NB4 (cell line): ENCODE measurements at regions not wholly inside any gene's neighbourhood (a gene's known extent, or its start where the extent isn't known, plus 50 kb on each side); places are given as distances from the start of the nearest gene placed in this dataset.
"Not testable (repeated sequence)": the region's sequence is repeated elsewhere in the genome, so short reads cannot be mapped to it uniquely, and the experiment has no call there.

Experiments
- POLR2A ChIP-seq: IDR thresholded peaks from 2 replicates; pipeline ENCODE4 v1.6.1; 2011; ENCODE audit warnings: mild to moderate bottlenecking; ENCODE audit not compliant: insufficient read length; ENCODE audit errors: extremely low read depth
- TF ChIP-seq, protein P1 (sequence below): IDR thresholded peaks from one replicate; pipeline ENCODE4 v1.5.1; 2012; ENCODE audit warnings: low read depth, low read length
- TF ChIP-seq, protein P2 (sequence below): IDR thresholded peaks from 2 replicates; pipeline ENCODE4 v1.6.1; 2011; ENCODE audit warnings: low read depth, low read length

DNA sequence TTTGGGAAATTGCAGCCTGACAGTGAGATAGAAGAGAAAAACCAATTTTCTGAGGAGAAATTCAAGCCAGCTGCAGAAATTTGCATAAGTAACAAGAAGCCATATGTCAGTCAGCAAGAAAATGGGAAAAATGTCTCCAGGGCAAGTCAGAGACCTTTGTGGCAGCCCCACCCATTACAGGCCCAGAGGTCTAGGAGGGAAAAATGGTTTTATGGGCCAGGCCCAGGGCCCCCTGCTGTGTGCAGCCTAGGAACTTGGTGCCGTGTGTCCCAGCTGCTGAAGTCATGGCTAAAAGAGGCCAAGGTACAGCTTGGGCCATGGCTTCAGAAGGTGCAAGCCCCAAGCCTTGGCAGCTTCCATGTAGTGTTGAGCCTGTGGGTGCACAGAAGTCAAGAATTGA lies 296.1 kb downstream of the TTC6 start:
- TF ChIP-seq, protein P1, sequence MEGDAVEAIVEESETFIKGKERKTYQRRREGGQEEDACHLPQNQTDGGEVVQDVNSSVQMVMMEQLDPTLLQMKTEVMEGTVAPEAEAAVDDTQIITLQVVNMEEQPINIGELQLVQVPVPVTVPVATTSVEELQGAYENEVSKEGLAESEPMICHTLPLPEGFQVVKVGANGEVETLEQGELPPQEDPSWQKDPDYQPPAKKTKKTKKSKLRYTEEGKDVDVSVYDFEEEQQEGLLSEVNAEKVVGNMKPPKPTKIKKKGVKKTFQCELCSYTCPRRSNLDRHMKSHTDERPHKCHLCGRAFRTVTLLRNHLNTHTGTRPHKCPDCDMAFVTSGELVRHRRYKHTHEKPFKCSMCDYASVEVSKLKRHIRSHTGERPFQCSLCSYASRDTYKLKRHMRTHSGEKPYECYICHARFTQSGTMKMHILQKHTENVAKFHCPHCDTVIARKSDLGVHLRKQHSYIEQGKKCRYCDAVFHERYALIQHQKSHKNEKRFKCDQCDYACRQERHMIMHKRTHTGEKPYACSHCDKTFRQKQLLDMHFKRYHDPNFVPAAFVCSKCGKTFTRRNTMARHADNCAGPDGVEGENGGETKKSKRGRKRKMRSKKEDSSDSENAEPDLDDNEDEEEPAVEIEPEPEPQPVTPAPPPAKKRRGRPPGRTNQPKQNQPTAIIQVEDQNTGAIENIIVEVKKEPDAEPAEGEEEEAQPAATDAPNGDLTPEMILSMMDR, result not testable (repeated sequence)
- not testable (repeated sequence) for TF ChIP-seq POLR2A
- TF ChIP-seq, protein P2, sequence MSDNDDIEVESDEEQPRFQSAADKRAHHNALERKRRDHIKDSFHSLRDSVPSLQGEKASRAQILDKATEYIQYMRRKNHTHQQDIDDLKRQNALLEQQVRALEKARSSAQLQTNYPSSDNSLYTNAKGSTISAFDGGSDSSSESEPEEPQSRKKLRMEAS, result not testable (repeated sequence)
